CD1c-positive myeloid dendritic cell (primary cell): ENCODE measurements at regions not wholly inside any gene's neighbourhood (a gene's known extent, or its start where the extent isn't known, plus 50 kb on each side); places are given as distances from the start of the nearest gene placed in this dataset.

Source experiments
- DNase-seq: peaks from one replicate; pipeline ENCODE4 v3.0.0-alpha.2; 2016; ENCODE audit errors: extremely low spot score

DNA sequence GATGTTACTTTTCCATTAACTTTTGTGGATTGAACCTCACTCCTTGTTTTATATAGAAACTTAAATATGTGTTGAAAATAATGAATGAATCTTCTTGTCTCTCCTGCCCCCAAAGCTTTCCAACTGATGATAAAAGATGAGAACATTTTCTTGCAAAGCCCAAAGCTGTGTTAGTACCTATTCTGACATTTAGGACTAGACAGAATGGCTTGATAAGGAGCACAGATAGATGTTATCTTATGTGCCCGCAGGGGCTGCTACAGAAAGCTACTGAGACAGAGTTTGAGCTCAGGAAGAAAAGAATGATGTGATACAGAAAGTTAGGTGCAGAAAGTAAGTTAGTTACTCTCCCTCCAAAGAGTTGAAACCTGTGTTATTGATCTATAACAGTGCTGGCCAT is 109.4 kb upstream of the ATP11B start:
- DNase-seq, result no peak

DNA sequence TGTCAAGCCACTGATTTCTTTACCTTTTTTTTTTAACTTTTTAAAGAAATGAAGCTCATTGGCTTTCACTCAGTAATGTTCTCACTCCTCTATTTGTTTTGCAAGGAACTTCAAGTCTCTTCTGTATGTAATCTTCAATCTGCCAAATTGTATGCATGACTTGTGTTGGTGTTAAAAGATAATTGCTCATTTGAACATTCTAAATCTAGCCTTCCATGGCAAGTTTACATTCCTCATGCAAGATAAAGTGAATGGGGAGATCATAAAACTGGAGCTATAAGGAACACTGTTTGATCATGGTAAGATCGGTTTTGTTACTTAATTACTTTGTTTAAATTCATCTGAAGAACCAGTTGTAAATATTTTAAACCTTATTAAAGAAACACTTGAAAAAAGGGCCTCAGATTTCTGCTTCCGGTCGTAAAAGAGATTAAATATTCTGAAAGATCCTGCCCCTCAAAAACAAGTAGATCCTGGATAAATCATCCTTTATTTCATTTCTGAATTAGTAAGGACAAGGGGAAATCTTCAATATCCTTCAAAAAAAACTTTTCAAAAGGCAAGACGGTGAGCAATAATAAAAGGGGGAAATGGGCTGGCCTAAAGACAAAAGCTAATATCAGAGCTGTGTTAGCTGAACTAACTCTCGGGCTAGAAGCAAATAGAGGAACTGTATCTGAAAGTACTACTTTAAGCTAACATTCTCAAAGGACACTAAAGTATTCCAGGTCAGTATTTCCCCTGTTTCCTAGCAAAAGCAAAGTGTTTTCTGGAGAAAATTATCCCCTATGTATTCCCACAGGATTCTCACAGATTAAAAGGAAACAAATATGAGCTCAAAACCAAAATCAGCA is 107.0 kb upstream of the ATP11B start:
- DNase-seq, result no peak

DNA sequence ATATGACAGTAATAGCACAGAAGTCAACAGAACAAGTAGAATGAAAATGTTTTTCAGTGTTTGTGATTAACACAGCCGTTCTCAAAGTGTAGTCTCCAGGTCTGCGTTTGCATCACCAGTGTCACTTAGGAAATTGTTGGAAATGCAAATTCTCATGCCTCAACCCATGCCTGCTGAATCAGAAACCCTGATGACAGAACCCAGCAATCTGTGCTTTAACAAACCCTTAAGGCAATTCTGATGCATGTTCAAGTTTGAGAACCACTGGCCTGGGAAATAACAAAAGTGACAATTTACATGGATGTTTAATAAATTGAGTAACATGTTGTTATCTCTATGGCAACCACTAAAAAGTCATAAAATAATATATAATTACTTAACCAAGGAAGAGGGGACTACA is 103.1 kb upstream of the ATP11B start:
- DNase-seq, result no peak

DNA sequence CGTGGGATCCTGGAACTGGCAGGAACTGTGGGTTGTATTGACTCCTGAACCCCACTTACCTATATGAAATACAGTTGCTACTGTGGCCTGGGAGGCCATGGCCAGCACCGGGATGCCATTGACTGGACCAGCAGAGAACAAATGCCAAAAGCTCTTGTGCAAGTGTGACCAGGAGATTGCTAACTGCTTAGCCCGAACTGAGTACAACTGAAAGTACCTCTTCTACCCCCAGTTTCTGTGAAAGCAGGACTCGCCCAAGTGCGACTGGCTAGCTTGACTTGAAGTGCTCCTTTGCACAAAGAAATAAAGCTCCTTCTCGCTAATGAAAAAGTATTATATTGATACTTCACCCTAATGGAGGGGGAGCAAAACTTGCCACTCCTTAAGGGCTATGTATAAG is 101.3 kb upstream of the ATP11B start:
- DNase-seq, result no peak

DNA sequence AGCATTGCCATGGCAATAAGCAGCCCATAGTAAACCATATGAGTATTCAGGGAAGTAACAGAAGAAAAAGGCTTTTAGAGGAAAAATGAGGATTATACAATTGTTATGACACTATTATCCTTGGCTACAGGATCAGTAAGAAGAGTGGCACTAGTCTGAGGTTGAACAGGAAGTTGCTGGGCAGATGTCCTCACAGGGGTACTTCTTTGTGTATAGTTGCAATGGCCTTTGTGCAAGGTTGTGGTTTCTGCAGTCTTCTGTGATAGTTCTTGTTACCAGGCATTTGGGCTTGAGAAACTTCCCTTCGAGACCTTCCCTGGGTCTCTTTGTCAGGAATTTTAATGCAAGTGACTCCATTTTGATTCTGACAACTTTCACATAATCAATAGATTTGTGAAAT is 100.6 kb upstream of the ATP11B start:
- DNase-seq, result peak; percentile 31

DNA sequence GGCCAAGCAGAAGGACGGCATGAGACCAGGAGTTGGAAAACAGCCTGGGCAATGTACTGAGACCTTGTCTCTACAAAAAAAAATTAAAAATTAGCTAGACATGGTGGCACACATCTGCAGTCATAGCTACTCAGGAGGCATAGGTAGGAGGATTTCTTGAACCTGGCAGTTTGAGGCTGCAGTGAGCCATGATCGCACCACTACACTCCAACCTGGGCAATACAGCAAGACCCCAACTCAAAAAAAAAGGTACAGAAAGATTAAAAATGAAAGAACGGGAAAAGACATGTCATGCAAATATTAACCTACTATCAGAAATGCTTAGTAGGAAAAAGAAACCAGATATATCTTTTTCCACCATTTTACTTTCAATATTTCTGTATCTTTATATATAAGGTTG is 99.6 kb upstream of the ATP11B start:
- DNase-seq, result no peak

DNA sequence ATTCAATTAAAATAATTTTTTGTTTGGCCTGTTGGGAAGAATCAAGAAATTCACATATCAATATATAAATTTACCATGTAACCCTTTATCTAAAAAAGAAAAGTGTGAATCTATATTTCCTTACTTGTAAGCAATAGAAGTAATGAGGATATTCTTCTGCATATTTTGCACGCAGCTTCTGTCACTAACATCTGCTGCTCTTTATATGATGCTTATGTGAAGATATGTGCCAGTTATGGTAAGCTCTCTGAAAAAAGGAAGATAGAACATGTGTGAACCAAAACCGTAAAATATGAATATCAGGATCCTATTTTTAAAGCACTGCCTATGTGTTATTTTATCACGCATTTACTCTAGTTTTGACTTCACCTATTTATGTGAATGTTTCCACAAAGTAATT is 96.4 kb upstream of the ATP11B start:
- DNase-seq, result no peak

DNA sequence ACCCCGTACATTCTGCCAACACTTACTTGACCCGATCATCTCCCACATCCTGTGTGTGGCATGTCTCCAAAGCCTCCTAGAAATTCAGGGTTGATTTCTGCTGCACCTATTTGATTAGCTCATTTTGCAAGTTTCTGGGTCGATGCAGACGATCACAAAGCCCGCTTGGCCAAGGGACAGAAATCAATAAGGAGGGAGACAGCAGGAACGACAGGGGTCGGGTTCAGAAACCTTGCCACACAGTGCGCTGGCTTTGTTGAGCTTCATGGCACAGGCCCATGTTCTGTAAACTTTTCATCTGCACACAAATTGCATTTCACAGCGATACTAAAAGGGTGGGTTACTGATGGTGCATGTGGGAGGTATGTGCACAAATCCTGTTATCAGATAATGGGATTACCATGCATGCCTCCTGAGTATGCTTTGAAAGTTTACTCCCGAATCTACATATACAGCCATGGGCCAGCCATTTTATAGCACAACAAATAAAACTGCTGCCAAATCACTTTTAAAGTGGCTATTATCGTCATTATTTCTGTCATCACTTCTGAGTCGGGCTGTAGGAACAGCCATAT is 95.9 kb upstream of the ATP11B start:
- no peak for DNase-seq

GRCh38 chr3:182698078-182698477 is 95.2 kb upstream of the ATP11B start:
- DNase-seq, result no peak

GRCh38 chr3:182699550-182700170 is 93.6 kb upstream of the ATP11B start:
- DNase-seq, result no peak

GRCh38 chr3:182702216-182702615 is 91.1 kb upstream of the ATP11B start:
- no peak for DNase-seq

DNA sequence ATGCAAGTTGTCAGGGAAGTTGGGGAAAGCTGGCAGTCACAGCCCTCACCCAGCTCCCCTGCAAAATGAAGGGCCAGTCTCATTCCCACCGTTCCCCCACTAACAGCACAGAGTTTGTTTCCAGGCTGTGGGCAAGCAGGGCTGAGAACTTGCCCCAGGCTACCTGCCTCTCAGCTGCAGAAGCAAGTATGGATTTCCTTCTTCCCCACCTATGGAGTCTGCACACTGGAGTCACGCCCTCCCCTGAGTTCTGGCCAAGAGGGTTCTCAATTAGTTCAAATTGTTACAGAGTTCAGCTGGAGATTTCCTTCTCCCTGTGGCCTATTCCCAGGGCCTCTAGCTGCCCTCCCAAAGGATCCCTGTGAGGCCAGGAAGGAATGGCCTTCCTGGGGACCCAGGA is 90.1 kb upstream of the ATP11B start:
- DNase-seq, result no peak

- no peak for DNase-seq
Measured at GRCh38 chr3:182704926-182705325, 88.4 kb upstream of the ATP11B start.

DNA sequence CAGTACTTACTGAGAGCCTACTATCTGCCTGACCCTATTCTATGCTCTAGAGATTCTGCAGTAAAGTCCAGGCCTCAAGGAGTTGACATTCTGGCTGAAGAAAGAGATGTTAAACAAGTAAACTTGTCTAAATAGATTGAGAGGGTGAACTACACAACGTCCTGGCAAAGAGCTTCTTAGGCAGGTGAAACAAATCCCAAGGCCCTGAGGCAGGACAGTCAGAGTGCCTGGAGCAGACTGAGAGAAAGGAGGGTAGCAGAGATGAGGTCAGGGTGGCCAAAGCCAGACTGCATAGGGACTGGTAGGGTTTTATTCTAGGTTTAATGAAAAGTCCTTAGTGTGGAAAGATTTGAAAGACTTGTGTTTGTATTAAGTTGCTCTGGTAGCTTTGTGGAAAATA is 84.5 kb upstream of the ATP11B start:
- no peak for DNase-seq

GRCh38 chr3:182709306-182709705 is 84.0 kb upstream of the ATP11B start:
- DNase-seq, result no peak

GRCh38 chr3:182710557-182711157 is 82.6 kb upstream of the ATP11B start:
- peak; percentile 34 for DNase-seq

GRCh38 chr3:182711261-182711683 is 82.0 kb upstream of the ATP11B start:
- DNase-seq, result no peak

DNA sequence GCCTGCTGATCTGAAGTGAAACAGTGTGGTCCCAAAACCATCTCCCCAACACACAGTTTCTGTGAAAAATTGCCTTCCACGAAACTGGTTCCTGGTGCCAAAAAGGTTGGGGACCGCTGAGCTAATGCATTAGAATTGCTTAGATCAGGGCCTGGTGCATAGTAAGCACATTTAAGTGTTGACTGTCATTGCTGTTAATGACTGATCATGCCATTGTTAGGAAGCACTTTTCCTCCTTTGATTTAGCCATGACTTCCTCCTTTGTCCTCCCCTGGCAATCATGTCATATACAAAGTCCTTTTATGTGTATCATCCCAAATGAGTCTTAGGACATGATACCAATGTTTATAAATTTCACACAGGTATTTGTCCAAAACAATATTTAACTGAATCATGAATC is 81.5 kb upstream of the ATP11B start:
- no peak for DNase-seq

DNA sequence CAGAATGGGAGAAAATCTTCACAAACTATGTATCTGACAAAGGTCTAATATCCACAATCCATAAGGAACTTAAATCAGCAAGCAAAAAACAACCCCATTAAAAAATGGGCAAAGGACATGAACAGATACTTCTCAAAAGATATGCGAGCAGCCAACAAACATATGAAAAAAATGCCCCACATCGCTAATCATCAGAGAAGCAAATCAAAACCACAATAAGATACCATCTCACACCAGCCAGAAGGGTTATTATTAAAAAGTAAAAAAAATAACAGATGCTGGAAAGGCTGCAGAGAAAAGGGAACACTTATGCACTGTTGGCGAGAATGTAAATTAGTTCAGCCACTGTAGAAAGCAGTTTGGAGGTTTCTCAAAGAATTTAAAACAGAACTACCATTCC is 80.2 kb upstream of the ATP11B start:
- DNase-seq, result no peak

DNA sequence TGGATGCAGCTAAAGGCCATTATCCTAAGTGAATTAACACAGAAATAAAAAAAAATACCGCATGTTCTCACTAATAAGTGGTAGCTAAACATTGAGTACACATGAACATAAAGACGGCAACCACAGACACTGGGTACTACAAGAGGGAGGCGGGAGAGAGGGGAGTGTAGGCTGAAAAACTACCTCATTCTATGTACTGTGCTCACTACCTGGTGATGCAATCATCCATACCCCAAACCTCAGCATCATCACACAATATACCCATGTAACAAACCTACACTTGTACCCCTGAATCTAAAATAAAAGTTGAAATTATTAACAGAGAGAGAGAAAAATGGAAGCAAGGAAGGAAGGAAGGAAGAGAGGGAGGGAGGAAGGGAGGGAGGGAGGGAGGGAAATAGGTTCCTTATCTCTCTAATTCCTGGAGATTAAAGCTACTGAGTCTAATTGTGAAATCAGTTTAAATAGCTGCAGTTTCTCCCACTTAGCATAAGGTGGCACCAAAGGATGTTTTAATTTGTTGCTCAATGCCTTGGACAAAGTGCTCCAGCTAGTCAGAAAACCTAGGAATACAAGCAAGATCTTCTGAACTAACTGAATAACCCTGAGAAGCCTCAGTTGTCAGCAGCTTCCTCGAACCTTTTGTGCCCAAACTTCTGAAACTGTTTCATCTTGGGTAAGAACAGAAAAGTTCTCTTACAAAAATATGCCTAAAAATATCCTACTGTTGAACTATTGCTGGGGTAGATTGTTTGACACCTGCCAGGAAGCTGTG is 79.4 kb upstream of the ATP11B start:
- peak; percentile 68 for DNase-seq

DNA sequence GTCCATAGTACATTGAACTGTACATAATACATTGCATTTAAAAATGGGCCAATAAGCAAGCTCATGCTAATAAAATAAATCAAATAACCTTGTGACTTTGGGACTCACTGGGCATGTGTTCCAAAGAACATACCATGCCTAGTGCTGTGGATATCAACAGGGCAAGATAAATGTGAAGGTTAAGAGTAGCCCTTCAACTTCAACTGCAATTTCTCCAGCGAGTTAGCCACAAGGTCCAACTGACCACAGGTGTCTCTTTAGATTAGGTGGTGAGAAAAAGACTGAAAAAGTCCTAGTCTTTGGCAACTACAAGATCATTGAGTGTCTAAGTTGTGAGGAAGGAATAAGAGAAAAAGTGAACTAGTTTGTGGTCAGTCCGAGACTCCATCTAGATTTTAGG is 78.3 kb upstream of the ATP11B start:
- DNase-seq, result no peak

GRCh38 chr3:182716114-182716688 is 77.1 kb upstream of the ATP11B start:
- no peak for DNase-seq
